CD4-positive, alpha-beta T cell treated with Interleukin-10 for 1 hour (primary cell): ENCODE measurements at regions not wholly inside any gene's neighbourhood (a gene's known extent, or its start where the extent isn't known, plus 50 kb on each side); places are given as distances from the start of the nearest gene placed in this dataset.

Experiments
- DNase-seq: peaks from one replicate; pipeline ENCODE4 v3.0.0-alpha.2; 2020

DNA sequence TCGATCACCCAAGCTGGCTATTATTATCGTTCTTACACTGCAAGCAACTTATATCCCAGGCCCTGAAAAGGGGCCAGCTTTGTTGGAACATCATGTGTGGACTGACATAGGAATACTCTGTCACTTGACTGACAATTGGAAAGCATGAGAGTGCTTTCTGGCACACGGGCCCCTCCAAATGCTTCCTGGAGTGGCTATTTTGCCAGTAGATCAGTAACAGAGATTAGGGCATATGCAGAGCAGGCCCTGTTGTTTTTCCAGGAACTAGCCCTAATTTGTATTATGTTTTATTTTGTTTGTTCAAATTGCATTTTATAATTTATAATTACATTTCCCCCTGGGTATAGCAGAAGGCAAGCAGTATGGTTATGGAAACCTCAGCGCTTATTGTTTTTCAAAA is 170.1 kb upstream of the FRMD6 start:
- no peak for DNase-seq

DNA sequence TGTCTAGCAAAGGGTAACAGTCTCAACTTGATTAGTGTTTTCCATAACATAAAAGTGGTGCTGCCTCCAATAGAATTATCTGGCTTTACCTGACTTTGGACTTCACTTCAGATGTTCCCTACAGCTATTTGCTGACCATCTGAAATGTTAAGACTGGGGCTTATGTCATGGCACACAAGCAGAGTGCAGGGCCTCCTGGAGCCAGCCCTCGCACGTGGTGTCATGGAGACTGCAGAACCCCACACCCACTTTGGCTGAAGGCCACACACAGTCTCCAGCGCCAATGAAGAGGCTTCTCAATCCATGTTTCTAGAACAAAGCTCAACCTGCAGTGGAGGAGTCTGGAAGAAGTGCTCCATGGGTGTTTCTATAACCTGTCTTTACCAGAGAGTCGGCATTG is 169.6 kb upstream of the FRMD6 start:
- no peak for DNase-seq

DNA sequence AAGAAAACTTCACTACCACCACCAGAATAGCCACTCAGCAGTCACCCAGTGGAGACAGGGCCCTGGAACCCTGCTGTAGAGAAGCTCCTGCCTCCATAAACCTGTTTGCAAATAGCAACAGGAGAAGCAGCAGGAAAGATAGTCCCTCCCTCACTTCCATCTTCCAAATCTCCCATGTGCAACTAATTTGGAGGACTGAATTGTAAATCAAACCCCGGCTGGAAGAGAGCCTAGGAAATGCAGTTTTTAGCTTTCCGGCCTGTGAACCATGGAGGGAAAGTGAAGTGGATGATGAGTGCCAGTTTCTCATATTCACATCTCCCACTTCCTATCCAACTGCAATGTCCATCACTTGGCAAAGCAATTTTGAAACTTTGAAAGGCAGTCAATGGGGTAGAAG is 167.2 kb upstream of the FRMD6 start:
- DNase-seq = no peak

DNA sequence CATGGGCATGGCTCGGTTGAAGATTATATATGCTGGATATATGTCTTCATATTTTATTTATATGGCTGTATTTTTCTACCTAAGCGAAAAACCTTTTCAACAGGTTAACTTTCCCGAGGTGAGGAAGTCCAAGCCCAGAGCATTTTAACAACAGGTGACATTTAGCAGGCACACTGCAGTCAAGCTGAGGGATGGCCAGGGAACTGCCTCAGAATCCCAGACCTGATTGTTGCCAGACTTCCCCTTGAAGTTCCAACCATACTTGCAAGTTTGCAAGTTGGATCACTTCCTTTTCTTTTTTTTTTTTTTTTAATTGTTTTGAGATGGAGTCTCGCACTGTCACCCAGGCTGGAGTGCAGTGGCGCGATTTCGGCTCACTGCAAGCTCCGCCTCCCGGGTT is 166.0 kb upstream of the FRMD6 start:
- DNase-seq = no peak

DNA sequence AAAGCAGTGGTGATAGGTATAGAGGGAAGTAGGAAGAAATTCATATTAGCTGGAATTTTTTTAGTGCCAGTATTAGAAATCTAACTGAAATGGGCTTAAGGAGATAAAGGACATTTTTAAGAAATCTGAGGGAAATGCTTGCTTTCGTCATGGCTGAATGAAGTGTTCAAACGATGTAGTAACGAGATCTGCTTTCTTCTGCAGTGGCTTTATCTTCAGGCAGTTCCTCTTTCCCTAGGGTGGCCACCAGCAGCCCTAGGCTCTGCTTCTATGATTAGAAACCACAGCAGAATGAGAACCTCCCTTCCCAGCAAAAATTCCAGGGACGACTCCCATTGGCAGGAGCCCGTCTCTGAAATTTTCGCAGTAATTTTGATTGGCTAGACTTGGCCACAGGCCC is 163.9 kb upstream of the FRMD6 start:
- no peak for DNase-seq

DNA sequence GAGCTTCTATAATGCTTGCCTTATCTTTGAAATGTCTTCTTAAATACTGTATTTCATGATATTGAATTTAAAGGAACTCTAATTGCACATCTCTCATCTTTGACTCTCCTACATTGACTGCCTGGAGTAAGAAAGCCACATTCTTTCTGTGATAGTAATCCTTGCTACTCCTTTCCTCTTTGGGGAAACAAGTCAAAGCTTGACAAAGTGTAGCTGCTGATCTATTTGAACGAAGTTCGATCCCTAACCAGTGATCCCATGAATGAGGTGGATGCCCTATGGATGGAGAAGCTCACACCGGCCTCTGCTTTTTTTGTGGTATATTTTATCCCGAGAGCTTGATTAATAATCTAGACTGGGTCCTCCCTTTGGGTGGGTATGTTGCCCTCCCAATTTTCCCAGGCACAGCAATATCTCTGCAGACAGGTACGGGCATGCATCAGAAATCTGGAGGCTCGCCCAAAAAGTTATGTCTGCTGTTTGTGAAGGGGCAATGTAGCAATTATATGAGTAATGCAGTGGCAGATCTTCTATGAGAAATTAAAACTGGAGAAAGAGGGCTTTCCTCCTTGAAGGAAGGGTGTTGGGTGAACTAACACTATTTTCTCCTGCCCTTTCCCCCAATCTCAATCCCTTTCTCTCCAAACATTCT is 163.0 kb upstream of the FRMD6 start:
- DNase-seq = no peak

DNA sequence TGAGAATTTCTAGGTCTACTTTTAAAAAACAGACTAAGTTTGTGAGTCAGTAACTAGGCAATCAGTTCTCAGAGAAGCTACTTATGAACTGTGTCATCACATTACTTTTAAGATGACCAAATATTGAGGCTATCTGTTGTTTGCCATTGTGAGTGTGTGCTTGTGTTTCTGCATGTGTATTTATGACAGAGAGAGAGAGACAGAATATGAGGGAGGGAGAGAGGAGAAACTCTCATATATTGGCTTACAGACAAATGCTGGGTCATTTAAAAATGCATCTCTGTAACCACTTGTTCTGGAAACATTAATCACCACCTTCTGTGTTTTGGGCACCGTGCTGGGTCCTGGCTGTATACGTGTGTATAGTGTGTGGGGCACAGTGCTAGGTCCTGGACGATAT is 161.5 kb upstream of the FRMD6 start:
- DNase-seq = no peak

DNA sequence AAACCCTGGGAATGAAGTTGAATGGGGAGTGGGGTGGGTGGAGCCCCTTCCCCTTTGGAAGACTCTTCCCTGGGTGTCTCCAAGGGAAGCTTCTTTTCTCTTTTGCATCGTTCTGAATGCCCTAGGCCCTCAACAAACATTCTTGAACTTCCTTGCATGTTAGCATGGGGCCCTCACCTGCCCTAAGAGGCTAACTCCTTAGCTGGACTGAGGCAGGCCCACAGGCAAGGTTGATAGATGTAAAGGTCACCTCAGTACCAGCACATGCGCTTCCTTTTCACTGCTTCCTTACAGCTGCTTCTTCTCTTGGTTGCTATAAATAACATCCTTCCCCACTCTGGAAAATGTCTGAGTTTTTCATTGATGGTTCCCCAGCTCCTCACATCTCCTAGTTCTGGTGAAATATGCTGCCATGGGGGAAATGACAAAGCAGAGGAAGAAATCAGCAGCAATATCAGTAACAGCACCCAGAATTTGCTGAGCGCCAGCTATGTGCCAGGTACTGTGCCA is 160.6 kb upstream of the FRMD6 start:
- DNase-seq = no peak

DNA sequence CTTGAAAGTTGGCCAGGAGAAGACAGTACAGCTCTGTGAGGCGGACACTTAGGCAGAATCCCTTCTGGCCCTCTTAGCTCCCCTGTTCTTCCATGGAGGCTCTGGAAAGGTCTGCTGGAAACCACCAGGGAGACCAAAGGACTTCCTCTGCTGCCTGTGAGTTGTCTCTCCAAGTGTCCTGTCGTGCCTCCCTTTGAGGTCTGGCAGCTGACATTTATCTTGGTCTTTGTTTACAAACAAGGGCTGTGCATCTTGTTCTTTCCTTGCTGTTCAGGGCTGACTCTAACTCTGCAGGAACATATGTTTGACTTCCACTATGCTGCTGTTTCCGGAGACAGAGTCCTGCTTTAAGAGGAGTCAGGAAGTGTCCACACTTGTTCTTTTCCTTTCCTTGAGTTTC is 159.9 kb upstream of the FRMD6 start:
- DNase-seq = no peak

DNA sequence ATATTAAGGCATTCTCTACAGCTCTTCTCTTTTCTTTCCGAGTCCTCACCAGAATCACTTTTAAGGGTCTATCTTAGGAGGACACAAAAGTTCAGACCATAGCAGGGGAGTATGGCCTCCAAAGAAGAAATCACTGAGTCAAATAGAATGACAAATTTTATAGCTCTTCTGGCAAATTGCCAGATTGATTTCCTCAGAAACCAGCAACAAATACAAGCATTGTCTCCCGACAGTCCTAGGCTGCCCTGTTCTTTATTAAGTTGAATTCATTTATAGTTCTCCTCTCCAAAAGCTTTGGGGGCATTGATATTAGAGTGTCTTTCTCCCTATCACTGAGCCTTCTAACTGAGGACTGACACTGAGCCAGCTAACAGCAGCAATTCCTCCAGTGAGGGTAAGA is 156.4 kb upstream of the FRMD6 start:
- DNase-seq = no peak

DNA sequence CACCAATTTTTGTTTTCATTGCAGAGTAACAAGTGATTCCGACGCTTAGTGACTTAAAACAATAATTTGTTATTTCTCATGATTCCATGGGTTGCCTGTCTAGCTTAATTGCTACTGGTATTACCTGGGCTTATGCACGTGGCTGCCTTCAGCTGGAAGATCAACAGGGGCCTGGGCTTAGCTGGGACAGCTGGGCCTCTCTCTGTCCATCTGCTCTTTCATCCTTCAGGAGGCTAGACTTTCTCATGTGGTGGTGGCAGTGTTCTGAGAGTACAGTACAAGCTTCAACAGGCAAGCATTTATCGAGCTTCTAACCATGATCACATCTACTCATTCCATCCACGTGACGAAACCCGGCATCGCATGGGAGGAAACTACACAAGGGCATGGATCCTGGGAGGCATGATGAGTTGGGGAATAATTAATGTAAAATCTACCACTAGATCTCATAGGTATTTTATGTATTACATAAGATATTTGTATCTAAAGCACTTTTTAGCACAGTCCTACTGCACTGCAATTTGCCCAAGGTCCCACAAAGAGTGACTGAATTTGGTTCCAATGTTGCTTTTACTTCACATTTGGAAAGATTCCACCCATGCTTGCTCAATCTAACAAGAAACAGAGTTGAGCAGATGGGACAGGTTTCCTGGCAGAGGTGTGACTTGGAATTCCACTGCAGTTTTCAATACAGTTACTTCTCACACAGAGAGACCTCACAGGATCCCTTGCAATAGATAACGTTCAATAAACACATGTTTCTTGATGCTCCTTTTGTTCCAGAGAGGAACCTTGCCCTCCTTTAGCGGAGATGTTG is 153.1 kb upstream of the FRMD6 start:
- DNase-seq = no peak

DNA sequence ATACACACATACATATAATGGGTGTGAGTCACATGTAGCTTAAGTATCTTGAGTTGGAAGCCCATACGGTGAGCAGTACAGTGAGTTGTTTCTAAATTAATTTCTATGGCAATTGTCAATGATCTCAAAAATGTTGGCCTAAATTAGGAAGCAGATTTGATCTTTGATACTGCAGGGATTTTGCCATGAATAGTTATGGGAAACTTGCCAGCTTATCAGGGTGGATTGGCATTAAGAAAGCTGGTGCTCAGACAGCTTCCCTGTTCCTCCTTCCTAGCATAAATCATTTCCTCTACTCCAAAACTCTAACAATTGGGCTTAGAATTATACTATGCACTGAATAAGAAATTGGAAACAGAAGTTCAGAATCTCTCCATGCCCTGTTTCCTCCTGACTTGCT is 150.9 kb upstream of the FRMD6 start:
- no peak for DNase-seq

DNA sequence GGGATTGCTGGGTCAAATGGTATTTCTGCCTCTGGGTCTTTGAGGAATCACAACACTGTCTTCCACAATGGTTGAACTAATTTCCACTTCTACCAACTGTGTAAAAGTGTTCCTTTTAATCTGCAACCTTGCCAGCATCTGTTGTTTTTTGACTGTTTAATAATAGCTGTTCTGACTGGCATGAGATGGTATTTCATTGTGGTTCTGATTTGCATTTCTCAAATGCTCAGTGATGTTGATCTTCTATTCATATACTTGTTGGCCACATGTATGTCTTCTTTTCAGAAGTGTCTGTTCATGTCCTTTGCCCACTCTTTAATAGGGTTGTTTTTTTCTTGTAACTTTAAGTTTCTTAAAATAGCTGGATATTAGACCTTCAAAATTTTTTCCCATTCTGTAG is 150.0 kb upstream of the FRMD6 start:
- DNase-seq = no peak

DNA sequence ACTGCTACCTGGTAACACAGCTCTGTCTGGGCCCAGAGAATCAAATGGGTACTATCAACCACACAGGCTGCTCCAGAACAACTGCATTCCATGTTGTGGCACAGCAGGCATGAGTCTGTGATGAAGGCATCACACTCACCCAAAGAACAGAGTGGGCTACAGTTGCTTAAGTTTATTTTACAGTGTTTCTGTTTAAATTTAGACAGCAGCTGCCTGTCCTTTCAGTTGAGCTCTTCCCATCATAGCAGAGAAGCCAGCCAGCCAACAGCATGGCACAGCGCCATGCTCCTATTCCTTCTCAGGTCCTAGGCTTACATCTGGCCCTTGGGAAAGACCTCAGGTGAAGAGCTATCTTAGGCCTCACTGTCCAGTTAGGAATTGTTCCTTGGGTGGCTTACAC is 147.0 kb upstream of the FRMD6 start:
- no peak for DNase-seq

DNA sequence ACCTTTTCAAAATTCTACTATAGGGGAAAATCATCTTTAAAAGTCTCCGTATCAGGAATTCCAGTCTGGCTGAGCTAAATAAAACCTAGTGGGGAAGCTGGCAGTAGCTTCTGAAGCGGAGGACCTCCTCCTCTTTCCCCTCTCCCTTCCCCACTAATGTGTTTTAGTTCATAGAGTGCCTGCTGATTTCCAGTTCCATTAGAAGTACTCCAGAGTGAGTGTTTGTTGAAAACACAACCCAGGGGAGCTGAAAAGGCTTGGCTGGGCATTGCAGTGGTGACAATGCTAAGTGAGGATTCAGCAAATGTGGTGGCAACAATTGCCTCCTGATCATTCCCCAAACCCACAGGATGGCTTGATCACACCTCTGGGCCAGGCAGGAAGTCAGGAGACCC is 144.2 kb upstream of the FRMD6 start:
- DNase-seq = no peak

DNA sequence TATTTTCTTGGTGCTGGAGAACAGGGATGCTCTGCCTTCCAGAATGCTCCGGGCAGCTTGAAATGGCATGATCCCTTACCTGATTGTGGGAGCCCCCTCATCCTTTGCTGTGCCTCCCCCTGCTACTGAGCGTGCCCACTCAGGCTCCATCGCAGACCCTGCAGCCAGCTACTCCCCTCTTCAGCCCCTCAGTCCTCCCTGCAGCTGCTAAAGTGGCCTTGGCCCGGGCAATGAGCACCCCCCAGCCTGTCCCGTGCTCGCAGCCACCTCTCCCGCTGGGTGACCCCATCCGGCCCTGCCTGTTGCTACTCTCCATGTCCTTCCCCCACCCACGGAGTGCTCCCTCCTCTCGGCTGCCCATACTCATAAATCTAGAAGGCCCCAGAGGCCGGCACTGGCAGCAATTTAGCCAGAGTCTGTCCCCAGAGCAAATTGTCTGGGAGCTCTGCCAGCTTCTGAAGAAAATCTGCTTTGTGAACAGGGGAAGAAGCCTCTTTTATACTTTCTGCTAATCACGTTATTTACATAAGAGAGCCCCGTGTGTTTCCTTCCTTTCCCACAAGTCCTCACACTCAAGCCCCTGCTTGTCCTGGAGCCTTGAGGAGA is 143.7 kb upstream of the FRMD6 start:
- DNase-seq = no peak

DNA sequence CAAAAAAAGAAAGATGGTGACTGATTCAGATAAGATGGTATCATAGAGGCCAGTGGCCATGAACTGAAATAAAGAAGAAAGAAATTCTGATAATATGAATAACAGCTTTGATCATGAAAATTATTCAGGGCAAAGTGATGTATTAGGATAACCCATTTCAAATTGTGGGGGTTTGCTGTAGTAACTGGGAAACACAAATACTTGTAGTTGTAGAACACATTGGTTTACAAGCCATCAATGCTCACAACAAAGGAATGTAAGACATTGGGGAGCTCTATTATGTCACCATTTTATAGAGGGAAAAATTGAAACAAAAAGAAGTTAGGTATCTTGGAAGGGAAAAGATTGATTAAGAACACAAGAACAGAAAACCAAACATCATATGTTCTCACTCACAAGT is 140.4 kb upstream of the FRMD6 start:
- DNase-seq = no peak

DNA sequence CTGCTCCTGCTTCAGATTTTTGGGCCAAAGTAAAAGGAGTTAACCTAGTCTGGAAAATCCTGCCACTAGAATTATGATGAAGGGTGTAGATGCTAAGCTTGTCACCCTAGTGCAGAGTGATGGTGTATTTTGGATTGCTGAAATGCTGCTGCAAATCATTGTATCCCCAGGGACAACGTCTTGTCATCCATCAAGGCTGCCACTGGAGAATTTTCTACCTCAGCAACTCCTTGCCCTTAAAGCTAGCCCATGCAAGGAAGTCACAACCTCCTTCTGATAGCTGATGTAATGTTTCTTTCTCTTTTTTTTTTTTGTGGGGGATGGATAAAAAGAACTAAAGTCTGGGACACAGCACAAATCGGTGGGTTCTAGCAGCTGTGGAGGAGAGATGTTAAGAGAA is 139.4 kb upstream of the FRMD6 start:
- no peak for DNase-seq

DNA sequence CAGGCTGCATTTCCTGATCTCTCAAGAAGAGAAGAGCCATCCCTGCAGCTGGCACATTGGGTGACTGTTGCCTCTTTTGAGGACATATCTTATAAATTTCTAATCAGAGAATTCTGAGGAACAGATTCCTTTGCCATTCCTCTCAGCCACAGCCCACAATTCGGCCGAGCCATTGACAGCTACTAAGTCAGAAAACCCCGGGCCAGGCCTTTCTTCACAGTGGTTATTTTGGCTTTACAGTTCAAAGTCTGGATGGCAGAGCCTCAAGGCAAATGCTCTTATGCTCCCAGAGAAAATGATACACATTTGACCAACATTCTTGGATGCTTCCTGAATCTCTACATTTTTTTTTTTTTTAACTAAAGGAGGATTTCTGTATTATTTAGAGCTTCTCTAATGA is 138.4 kb upstream of the FRMD6 start:
- DNase-seq = no peak

DNA sequence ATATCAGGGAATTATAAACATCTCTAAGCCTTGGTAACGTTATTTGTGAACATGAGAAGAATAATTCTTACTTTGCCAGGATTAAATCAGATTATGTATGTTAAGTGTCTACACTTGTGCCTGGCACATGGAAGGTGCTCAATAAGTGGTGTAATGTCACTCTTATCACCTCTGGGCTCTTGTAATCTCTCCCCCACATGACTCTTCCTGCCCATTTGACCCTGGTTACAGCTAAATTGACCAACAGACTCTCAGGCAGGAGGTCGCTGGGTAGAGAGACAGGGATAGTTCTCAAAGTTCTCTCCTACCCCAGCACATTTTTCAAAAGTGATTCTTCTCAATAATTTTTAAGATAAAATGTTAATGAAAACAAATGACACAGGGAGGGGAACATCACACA is 137.8 kb upstream of the FRMD6 start:
- DNase-seq = no peak

DNA sequence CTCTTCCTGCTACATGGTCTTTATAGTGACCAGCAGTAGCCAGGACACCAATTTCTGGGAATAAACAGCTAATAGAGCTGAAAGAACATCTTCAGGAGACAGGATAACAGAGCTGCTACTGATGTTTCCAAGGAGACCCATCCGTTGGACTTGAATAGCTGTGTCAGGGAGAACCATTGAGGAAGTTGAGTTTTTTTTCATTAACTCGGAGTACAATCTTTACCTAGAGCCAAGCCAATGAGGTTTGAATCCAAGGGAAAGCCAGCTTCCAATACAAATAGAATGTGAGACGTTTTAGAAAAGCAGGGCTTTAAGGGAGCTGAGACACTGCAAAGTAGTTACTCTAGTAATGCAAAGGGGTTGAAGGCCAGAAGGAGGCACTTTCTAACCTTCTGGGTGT is 136.1 kb upstream of the FRMD6 start:
- DNase-seq = no peak

DNA sequence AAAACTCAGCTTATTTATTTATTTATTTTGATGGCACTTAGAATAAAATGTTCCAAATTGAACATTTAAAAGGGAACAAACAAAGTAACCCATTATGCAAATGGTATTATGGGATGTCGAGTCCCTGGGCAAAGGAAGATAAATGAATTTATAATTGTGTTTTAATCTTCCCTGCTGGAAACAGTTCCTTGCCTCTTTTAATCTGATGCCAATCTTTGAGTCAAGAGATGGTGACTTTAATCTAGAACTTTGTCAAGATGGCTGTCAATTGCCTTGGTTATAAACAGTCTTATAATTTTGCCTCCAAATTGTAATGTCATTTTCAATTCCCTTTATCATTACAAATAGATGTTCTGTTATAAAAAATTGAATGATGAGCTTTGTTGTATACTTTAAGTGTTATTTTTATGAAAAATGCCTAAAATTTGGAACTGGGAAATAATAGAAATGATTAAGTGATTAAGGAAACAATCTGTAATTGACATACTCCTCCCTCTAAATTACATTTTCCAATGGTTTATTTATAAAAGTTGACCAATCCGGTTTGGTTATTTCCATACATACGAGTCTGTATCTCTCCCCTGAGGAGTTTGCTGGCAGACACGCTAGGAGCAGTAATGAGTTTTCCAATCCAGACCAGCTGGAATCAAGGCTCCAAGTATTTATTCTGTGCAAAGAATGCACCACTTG is 134.9 kb upstream of the FRMD6 start:
- DNase-seq = no peak

DNA sequence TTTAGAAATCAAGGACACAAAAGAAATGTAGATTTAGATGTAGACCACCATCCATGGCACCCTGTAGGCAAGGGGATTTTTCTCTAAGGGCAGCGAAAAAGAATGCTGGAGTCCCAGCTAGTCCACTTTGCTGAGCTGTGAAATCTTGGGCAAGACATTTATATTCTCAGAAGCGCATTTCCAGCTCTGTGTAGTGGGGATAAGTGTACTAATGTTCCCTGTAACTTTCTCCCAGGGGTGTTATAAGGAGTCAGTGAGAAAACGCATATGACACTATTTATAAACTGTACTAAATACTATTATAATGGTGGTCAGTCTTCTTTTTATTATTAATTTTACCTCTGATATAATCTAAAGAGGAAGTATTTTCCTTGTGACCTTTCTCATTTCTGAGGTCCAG is 133.4 kb upstream of the FRMD6 start:
- DNase-seq = no peak

DNA sequence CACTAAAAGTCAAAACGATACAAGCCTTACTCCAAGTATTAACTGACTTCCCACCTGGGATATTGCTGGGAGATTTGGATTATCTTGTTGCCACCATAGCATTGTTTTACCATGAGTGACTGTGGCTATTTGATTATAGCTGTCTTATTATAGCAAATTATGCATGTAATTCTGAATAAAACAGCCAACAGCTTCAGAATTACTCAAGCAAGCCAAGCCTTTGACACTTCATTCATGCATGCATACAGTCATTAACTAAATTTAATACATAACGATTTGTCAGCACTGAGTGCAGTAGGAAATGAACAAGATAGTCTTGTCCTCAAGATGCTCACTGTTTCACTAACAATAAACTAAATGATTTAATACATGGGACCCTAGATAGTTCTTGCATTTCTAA is 133.0 kb upstream of the FRMD6 start:
- no peak for DNase-seq
